Tibial nerve (tissue), 3 donors: ENCODE measurements at regions not wholly inside any gene's neighbourhood (a gene's known extent, or its start where the extent isn't known, plus 50 kb on each side); places are given as distances from the start of the nearest gene placed in this dataset.

ENCODE experiments used
- CTCF ChIP-seq, 5 experiments: fragments of 200-600 bp in 3 of 5; fragments of 450-650 bp in 2 of 5; sonication (generic) in 3 of 5; IDR thresholded peaks; one replicate each; pipeline ENCODE4 v1.5.1; 2016 to 2019; ENCODE audit warnings: antibody characterized with exemption in 5 of 5, mild to moderate bottlenecking in 3 of 5, moderate library complexity in 2 of 5
- POLR2A ChIP-seq, 2 donors: fragments of 450-650 bp; IDR thresholded peaks; one replicate each; pipeline ENCODE4 v1.6.1; 2017; ENCODE audit warnings: antibody characterized with exemption in 2 of 2, mild to moderate bottlenecking in 2 of 2, moderate library complexity in 2 of 2

GRCh38 chr5:30968971-30969370, 224.5 kb upstream of the CDH6 start:
- no peak for TF ChIP-seq CTCF (IDR thresholded peaks at IDR 0.05)
- no peak for TF ChIP-seq POLR2A (IDR thresholded peaks at IDR 0.05)
